AG04449 (cell line): ENCODE measurements at regions not wholly inside any gene's neighbourhood (a gene's known extent, or its start where the extent isn't known, plus 50 kb on each side); places are given as distances from the start of the nearest gene placed in this dataset.

Experiments
- CTCF ChIA-PET: fragments of 350-600 bp; formaldehyde crosslinking; extraction: SDS; loops from one replicate; lab custom pipeline; 2021; ENCODE audit warnings: antibody characterized with exemption; lab: Yijun Ruan, JAX
- POLR2A ChIA-PET: fragments of 400-600, 350-600 bp; formaldehyde crosslinking; extraction: SDS; loops from one replicate; lab custom pipeline; 2020; ENCODE audit warnings: antibody characterized with exemption, inconsistent platforms; lab: Yijun Ruan, JAX
- DNase-seq: peaks from one replicate; pipeline ENCODE4 v3.0.0-alpha.2; 2010; ENCODE audit warnings: low read depth, low spot score
- H3K4me3 ChIP-seq: 2 replicates; pipeline ENCODE4 v1.5.1; 2011; ENCODE audit warnings: low read depth, mild to moderate bottlenecking, control low read depth, low read length
- CTCF ChIP-seq: IDR thresholded peaks from one replicate; pipeline ENCODE4 v1.5.1; 2011; ENCODE audit warnings: mild to moderate bottlenecking, moderate library complexity, low read length, control low read depth, inconsistent platforms; ENCODE audit not compliant: insufficient read depth; ENCODE audit errors: missing control alignments

GRCh38 chr2:41353060-41353459 is 694.8 kb upstream of the PKDCC start:
- no peak for DNase-seq
- CTCF ChIA-PET = no interaction called here
- POLR2A ChIA-PET = no interaction called here
- TF ChIP-seq CTCF = no peak
- H3K4me3 ChIP-seq = no peak overlapping the region

- H3K4me3 ChIP-seq = no peak overlapping the region
- no peak for TF ChIP-seq CTCF
- ChIA-PET POLR2A (no interaction called here), CTCF (no interaction called here)
- no peak for DNase-seq
These were observed 692.0 kb upstream of the PKDCC start for GRCh38 chr2:41355794-41356193.

- POLR2A ChIA-PET = no interaction called here
- DNase-seq = no peak
- no peak for TF ChIP-seq CTCF
- no peak overlapping the region for H3K4me3 ChIP-seq
- CTCF ChIA-PET = no interaction called here
These were observed 683.0 kb upstream of the PKDCC start for GRCh38 chr2:41364842-41365241.

- no peak overlapping the region for H3K4me3 ChIP-seq
- no peak for DNase-seq
- POLR2A ChIA-PET = no interaction called here
- no peak for TF ChIP-seq CTCF
- CTCF ChIA-PET = no interaction called here
These were observed 671.9 kb upstream of the PKDCC start for GRCh38 chr2:41375901-41376300.

- POLR2A ChIA-PET = no interaction called here
- no peak overlapping the region for H3K4me3 ChIP-seq
- no peak for TF ChIP-seq CTCF
- CTCF ChIA-PET = no interaction called here
- no peak for DNase-seq
These were observed 670.0 kb upstream of the PKDCC start for GRCh38 chr2:41377837-41378236.

- no peak for DNase-seq
- CTCF ChIA-PET = no interaction called here
- TF ChIP-seq CTCF = no peak
- no peak overlapping the region for H3K4me3 ChIP-seq
- POLR2A ChIA-PET = no interaction called here
These were observed 669.4 kb upstream of the PKDCC start for GRCh38 chr2:41378420-41378819.
